Activated CD8-positive, alpha-beta memory T cell treated with anti-CD3 and anti-CD28 coated beads, Interleukin-2, amount 50 U/mL, for 48 hours (primary cell): ENCODE measurements at regions not wholly inside any gene's neighbourhood (a gene's known extent, or its start where the extent isn't known, plus 50 kb on each side); places are given as distances from the start of the nearest gene placed in this dataset.

Experiments
- DNase-seq: peaks from one replicate; pipeline ENCODE4 v3.0.0-alpha.2; 2020

DNA sequence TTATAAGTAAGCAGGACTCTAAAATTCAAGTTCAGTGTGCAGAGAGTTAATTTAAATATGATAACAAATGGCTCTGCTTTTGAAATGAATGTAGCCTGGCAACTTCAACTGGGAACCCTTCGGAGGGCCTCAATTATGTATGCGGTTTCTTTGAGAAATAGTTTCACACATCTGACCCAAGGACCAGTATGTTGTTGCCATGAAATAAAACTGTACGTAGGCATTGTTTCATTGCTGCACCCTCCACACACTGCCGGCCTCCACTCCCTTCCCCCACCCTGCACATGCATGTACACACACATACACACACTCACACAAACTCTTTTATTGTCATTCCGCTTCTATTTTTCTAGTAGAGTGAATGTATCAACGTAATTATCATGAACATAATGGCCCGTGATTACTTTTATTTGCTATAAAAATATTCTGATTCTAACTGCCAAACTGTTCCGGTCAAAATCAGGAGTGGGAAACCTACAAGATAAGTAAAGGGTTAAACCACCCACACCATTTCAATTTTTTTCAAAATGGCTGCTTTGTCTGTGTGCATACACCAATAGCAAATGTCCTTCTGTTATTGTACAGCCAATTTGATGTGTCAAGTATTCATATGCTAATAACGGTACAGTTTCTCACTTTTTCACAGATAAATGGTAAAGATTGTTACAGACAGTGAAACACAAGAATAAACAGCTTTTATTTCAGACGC is 215.5 kb upstream of the TMEM161B start:
- no peak for DNase-seq

DNA sequence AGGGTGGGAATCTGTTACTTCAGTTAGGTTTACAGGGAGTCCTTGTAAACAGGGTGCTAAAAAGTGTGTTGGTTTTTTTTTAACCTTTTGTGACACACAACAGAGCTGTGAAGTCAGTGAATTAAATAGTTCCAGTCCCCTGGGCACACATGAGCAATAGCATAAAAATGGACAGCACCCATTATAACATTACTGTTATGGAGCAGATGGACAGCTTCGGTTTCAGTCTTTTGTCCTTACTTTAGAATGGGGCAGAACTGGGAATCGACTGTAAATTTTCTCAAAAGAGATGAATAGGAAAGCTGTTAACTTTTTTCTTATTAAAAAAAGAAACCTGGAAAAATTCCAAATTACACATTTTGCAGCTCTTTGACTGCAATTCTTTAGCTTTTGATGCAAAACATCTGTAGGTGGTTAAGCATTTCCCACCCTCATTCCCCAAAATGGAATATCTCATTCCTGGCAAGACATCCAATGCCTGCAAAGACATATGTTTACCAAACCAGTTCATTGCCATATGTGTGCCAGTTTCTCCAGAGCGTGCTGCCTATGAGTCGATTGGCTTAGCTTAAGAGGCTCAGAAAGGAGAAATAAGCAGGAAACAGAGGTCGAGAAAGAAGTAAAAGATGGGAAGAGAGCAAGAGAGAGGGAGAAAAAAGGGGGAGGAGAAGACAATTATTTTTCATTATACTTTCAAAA is 212.3 kb upstream of the TMEM161B start:
- DNase-seq, result no peak

DNA sequence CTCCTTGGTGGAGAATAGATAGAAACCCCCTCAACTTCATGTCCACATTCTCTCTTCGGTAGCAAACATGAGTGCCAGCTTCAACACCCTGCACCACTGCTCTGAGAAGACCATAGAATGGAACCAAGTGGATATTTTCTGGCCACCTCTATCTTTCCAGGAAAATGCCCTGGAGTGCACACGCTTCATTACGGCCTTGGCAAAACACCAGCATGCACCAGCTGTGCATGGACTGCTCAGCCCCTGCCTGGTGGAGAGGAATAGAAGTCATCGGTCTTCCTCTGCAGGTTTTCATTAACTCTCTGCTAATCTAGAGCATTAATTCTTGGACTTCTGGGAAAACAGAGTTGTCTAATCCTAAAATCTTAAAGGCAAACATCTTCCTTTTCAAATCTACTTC is 211.6 kb upstream of the TMEM161B start:
- no peak for DNase-seq

DNA sequence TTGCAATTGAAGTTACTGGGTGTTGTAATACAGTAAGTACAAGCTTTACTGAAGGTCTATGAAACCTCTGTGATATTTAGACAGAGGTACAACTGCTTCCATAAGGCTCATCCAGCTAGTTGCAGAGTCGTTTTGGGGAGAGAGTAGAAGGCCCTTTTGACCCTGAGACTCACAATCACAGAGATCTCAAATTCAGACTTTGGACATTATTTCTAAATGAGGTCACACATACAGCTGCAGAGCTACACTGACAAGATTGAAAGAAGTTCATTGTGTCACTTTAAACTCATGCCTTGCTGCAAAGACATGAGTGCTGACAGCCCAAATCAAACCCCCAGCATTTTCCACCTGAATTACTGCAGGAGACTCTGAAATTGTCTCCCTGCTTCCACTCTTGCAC is 205.9 kb upstream of the TMEM161B start:
- DNase-seq, result no peak

DNA sequence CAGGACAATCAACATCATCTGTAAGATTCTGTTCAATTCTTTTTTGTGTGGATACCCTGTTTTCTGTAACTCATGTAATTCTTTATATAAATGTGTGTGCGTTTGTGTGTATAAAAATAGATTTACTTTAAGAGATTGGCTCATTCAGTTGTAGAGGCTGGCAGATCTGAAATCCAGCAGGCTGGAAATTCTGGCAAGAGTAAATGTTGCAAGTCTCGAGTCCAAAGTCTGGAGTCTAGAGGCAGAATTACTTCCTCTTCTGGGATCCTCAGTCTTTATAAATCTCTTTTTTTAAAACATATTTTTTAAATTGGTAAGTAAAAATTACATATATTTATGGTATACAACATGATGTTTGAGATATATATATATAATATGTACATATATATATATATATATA is 202.1 kb upstream of the TMEM161B start:
- no peak for DNase-seq

DNA sequence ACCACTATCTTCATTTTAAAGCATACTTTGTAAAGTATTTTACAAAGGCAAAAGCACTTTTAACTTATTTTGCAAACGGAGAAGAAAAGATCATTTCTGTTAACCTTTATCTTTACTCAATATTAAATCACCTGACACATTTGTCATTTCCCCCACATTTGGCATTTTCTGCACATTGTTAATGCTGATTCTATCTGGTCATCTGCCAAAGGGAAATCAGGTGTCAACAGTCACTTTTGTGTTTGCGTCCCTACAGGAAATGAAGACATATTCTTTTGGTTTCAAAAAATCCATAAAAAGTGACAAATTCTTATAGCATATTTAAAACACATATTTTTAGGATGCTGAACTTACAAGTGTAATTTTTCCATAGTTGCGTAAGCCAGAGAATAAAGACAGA is 191.3 kb upstream of the TMEM161B start:
- DNase-seq, result no peak

DNA sequence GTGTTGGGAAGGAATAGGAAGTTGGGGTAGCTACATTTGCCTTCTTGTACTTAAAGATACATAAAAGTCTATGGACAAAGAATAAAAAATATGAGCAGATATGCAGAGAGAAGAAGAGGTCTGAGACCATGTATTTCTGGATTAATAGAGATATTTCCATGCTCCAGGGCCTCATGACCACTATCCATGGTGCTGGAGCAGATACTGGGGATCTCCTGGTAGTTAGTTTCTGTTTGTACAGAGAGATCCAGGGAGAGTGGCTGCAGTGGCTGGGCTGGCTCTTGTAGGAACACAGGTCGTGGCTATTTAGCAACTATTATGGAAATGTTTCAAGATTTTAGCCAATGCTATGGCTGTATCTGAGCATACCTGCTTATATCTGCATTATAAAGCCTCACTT is 184.2 kb upstream of the TMEM161B start:
- no peak for DNase-seq

DNA sequence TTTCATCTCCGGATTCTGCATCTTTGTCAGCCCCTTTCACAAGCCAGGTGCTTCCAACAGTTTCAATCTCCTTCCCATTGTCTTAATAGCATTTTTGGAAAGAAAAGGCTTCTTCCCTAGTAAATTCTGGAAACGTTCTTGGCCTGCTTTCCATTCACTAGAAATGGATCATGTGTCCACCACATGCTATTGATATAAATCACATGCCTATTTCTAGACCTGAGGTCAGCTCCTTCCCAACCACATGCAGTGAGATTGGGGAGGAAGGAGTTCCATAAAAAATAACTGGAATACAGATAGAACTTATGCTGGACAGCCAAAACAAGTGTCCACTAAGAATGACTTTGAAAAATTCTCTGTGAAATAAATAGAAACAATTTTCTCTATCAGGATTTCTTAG is 181.6 kb upstream of the TMEM161B start:
- no peak for DNase-seq

DNA sequence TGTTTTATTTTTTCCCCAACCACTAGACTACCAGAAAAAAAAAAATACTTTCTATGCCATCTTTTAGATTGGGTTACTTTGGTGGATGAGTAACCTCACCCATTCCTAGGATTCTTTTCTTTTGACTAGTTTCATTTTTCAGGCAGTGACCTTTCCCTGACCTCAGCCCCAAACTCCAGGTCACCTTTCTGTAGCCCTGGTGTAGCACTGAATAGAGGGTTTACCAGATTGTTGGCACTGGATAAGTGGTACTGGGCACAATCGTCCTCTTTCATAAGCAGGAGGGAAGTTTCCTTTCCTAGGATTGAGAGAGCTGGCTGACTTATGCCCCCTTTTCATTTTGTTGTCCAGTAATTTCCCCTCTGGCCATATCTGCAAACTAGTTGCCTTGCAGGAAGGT is 169.4 kb upstream of the TMEM161B start:
- DNase-seq, result no peak

DNA sequence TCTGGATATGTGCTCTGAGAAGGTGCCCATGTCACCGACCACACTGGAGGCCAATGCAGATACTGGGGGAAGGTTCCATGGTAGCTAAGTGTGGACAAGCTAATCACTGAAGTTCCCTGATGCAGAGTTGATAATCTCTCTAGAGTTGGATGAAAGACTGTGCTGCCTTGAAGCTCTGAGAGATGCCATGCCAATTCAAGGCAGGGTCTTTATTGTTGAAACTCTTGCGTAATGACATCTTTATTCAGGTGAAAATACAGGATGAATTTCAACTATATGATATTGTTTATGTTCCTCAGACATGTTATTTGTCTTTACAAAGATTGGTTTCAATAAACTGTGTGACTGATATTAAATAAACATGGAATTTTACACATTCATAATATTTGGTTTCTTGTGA is 167.6 kb upstream of the TMEM161B start:
- DNase-seq, result no peak

DNA sequence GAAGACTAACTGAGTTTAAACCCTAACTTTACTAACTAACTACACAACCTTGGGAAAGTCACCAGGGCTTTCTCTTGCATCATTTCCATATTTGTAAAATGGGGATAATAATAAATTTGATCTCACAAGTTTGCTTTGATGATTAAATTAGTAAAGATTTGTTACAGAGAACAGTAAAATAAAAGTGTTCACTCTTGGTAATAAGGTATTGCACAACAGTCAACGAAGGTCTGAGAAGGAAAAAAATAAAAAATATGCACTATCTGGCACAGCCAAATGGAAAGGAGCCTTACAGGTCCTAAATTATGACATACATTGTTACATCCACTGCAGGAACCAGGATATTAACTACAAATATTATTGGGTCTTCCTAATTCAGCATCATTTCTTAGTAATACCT is 160.0 kb upstream of the TMEM161B start:
- DNase-seq, result no peak

DNA sequence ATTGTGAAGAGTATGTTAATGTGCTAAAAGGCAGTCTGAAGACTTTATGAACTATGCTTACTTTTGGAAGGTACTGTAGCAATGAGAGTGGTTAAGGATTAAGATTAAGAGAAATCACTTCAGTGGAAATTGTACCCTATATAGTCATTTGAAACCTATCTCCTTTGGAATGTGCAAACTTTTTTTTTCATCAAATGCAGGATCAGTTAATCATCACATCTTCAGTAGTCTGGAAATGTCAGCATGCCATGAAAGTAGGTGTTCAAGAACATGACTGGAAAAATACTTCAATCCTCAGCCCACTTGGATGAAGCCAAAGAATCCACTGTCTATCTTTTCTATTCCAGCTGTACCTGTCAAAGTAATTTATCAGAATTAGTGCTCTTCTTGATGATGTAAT is 157.8 kb upstream of the TMEM161B start:
- DNase-seq, result no peak

DNA sequence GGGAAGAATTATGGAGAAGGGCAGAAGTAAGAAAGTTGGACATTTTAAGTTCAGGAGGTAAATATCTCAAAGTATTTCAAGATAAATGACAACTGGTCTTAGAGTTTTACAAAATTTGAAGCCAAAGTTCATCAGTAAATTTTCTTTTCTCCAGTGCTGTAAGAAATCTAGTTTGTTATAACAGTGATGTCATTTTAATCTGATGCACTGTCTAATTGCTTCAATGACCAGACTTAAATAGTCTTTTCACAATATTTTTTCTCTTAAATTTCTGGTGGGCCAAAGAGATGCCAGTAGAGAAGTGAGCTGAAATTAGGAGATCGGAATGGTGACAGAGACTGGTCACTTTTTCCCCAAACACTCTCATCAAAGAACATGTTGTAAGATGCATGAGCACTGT is 156.5 kb upstream of the TMEM161B start:
- DNase-seq, result no peak

DNA sequence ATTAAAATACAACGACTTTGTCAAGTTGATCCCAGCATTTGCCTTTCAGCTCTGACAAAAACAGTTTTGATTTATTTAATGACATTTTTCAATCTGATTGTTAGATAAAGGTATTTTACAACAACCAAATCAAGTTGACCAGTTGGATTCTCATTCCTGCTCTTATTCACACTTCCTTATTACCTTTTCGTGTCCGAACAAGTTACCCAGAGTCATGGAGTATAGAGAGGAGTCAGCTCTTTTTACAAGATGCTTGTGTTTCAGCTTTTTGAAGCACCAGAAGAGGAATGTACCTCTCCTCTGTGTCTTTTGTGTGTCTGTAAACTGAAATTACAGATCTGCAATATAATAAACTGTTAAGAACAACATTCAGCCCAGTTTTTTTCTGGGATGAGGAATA is 151.3 kb upstream of the TMEM161B start:
- DNase-seq, result no peak

DNA sequence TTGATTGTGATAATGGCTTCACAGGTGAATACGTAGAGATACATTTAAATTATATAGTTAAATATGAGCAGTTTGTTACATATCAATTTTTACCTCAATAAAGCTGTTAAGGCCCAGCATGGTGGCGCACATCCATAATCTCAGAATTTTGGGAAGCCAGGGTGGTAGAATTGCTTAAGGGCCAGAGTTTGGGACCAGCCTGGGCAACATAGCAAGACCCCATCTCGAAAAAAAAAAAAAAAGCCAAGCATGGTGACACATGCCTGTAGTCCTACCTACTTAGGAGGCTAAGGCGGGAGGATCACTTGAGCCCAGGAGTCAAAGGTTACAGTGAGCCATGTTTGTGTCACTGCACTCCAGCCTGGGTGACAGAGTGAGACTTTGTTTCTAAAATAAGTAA is 138.7 kb upstream of the TMEM161B start:
- DNase-seq, result no peak

DNA sequence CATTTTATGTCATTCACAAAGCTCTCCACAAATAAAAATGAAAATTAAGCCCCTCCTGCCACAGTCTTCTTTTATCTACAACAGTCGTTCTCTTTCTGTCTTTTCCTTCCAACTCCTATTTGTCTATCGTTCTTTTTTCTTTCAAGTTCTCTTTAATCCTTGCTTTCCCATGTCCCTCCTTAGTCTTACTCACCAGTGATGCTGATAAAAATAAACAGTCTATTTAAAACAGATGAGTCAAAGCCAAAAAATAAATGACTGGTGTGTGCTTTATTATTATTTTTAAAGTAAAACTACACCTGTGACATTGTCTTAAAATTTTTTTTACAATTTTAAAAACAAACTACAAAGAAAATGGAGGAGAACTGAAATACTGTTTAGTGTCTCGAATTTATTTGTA is 137.1 kb upstream of the TMEM161B start:
- DNase-seq, result no peak

DNA sequence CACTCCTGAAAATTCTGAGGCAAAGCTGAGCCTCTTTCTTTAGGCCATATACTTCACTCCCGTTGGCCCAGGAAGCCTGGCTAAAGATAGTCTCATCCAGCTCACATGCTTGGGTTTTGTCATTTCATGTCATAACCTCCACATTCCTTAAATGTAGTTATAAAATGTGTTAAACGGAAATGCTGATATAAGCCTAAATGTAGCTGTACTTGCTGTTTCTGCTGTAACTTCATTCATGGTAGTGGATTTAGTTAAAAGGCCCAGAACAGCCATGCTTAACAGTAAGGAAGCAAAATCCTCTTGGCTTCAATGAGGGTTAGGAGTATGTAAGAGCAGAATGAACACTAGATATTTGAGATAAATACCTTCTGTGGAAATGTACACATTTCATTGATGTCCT is 135.8 kb upstream of the TMEM161B start:
- DNase-seq, result no peak

DNA sequence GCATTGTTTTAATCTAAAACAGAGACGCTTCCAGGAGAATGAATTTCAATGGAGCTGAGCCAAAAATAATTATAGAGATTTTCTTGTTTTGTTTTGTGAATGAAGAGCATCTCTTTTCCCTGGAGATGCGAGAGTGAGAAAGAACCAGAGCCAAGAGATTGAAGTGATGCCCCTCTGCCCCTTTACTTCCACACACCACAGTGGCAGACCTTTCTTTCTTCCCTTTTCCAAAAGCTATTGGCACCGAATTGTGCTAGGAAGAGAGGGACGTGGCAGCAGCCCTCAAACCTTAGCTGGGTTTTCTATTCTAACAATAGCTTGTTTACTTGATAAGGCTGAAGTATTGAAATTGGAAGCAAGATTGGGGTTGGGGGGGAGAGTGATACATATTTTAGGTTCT is 133.0 kb upstream of the TMEM161B start:
- DNase-seq, result no peak

DNA sequence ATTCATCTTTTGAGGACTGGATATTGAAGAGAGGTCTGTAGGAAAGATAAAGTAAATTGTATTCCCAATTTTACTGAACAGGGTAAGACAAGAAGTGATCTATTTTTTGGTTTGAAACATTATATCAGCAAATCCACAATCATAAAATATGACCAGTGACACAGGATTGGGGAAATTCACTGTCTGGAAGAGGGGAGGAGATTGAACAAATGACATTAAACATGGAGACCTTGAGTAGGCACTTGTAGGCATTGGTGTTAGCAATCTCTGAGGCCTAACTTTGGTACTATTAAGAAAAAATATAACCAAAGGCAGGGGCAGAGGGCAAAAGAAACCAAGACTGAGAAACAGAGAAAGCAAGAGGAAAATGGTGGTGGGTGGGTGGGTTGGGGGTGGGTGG is 132.6 kb upstream of the TMEM161B start:
- DNase-seq, result no peak

DNA sequence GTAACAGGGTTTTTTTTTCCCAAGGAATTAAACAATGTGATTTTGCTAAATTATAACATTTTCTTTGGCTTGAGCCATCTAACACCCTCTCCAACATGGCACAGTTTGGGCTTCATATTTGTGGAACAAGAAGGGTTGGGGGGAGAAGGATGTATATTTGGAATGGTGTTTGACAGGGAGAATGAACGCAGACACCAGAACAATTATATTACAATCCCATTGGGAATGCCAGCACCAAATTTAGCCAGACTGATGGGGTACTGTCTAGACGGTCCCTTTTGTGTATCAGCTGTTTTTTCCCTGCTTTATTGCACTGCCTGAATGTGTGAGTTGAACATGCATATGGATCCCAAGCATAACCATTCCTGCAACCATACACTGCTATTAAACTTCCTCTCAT is 130.9 kb upstream of the TMEM161B start:
- DNase-seq, result no peak

DNA sequence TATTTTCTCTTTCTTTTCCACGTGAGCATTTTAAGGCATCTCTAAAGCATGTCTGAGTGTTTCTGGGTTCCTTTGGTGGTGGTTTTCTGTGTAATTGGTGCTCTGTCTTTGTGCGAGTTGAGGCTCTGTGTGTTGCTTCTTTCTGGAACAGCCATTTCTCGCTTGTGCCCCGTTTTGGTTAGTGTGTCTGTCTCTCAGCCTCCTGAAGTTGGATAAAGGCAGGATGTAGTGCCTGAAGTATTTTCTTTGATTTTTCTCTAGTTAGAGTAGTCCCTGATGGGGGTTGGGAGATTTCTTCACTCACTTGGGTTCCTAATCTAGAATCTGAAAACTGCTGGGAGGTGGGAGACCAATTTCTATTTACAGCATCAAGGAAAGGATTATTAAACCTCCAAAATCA is 129.7 kb upstream of the TMEM161B start:
- DNase-seq, result no peak

DNA sequence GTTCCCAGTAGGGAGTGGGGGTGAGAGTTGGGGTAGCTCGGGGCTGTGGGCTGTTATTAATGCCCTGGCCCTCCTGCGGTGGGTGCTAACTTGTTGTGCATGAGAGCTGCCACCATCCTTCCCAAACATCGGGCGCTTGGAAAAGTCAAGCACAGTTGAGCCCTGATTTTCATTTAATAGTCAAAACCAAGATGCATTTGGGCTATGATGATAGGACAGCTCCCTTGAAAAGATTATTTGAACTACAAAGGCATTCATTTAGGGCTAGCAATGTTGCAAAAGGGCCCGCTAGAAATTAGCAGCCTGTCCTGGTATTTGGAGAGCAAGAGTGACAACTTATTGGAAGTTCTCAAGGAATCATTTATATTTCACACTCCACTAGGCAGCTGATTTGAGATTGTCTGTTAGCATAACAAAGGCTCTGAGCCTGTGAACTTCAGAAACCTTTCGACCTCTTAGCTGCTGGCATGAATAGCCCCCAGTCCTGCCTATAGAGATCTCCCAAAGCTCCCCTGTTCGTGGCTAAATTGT is 128.2 kb upstream of the TMEM161B start:
- no peak for DNase-seq

DNA sequence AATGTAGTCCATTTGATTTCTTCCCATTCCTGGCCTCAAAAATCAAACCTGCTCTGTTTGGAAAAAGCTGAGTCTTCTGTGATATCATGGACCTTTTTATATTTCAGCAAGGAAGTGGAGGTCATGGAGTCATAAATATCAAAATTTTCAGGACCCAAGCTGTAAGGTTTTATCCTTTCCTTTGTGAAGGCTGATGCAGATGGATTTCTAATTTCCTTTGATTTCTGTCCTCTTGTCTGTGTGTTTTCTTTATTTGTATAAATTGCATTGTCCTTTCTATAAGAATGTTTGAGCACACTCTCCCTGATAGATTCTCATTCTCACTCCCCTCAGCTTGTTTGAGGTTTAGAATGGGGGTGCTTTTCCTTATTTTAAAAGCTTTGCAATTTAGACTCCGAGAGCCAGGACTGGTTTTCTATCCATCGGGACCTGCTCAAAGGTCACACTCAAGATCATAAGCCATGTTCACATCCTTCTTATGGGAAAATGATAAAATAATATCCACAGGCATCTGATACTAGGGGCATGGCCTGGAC is 127.4 kb upstream of the TMEM161B start:
- DNase-seq, result no peak

DNA sequence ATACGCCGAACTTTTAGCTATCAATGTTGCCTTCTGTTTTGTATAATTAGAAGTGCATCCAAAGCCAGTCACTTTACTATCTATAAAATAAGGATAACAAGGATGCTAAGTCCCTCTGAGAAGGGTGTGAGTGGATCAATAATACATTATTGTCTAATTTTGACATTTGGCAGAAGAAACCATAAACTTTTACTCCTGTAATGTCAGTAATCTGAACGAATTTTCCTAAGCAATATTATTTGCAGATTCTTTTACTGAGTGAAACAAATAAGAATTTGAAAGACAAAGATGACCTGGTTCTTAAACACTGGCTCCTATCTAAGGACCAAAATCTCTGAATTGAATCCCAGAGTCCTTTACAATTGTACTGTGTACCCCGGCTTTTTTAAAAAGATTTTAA is 126.6 kb upstream of the TMEM161B start:
- no peak for DNase-seq
